Heart left ventricle (tissue), 13 donors: ENCODE measurements at regions not wholly inside any gene's neighbourhood (a gene's known extent, or its start where the extent isn't known, plus 50 kb on each side); places are given as distances from the start of the nearest gene placed in this dataset.

ENCODE experiments used
- CTCF ChIP-seq, 12 donors: fragments of 200-600 bp; sonication (generic) in 4 of 12; IDR thresholded peaks; one replicate each; pipeline versions ENCODE4 v1.5.0 to v1.8.0; 2018 to 2022; ENCODE audit warnings: antibody characterized with exemption in 12 of 12, mild to moderate bottlenecking in 5 of 12
- POLR2A ChIP-seq, 2 donors: fragments of 450-650 bp; IDR thresholded peaks; one replicate each; pipeline ENCODE4 v1.6.1; 2017; ENCODE audit warnings: antibody characterized with exemption in 2 of 2, mild to moderate bottlenecking in 2 of 2, moderate library complexity in 2 of 2
- donor health status: ischemic (EF 13 %, LVEDD 7.1; RV severe dilation, severe dysfunction).
- donor health status: DM: no; HTN: yes; CAD: no.
- donor health status: DM: no; HTN: no; CAD: no.
- donor health status: ischemic (EF 25% LVEDD 6.9; RV normal size, moderate dysfunction).
- donor health status: ischemic (EF 25% LVEDD 5.7; RV mildly dilated, moderate dysfunction).
- donor health status: ischemic (EF 35%, LVEDD 5.7; RV mildly dilated, moderate dysfunction).
- donor health status: nonischemic (EF 11% LVEDD 7.7; RV severe dilation, severe dysfunction).
- donor health status: DM: yes; HTN: yes; CAD: no.
- donor health status: PGD.
- donor health status: ischemic (EF 29% LVEDD 5.4; RV normal size, mild dysfunction).
- donor health status: nonischemic (EF 23%, LVEDD 6.1; RV moderate dilation, normal function).

GRCh38 chr12:107495604-107496003 is 190.0 kb upstream of the PWP1 start:
- no peak for TF ChIP-seq CTCF (IDR thresholded peaks at IDR 0.05)
- TF ChIP-seq POLR2A (IDR thresholded peaks at IDR 0.05) = no peak
